Right lobe of liver (tissue), 4 donors: ENCODE measurements at regions not wholly inside any gene's neighbourhood (a gene's known extent, or its start where the extent isn't known, plus 50 kb on each side); places are given as distances from the start of the nearest gene placed in this dataset.

Experiments
- CTCF ChIP-seq, 4 donors: fragments of 200-600 bp in 3 of 4; fragments of 450-650 bp in 1 of 4; IDR thresholded peaks; one replicate each; pipeline versions ENCODE4 v1.5.1 to v1.8.0; 2016 to 2022; ENCODE audit warnings: antibody characterized with exemption in 4 of 4, mild to moderate bottlenecking in 2 of 4
- POLR2A ChIP-seq: fragments of 450-650 bp; IDR thresholded peaks from one replicate; pipeline ENCODE4 v1.6.1; 2017; ENCODE audit warnings: antibody characterized with exemption, mild to moderate bottlenecking
- donor health status: DM: no; HTN: no; CAD: no.
- donor health status: DM: no; HTN: no; CAD: no.
- donor health status: DM: no; HTN: yes; CAD: no.

DNA sequence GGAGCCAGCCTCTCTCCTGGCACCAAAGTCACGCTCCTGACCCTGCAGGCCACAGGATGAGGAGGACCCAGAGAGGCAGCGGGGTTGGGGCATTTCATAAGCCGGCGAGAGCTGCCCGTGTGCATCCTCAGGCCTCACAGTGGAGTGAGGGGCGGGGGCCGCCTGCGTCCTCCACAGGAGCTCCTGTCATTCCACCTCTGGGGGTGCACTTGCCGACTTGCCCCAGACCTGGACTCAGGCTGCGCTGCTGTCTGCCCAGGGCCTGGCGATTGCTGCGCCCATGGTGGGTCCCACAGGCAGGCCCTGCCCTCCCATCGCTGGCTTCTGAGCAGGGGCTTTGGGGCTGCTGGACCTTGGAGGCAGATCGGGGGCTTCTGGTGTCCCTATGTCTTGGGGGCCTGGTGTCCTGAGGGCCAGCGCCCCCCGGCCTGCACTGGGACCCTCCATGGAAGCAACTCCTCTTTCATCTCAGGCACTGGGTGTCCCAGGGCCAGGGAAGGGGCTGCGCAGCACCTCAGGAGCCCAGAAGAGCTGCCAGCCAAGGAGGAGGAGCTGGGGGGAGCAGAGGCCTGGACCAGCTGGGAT lies 184.0 kb downstream of the GOLGA6L6 start:
- TF ChIP-seq CTCF (IDR thresholded peaks at IDR 0.05) = no peak
- no peak for TF ChIP-seq POLR2A
